ENCODE measurements at regions not wholly inside any gene's neighbourhood (a gene's known extent, or its start where the extent isn't known, plus 50 kb on each side); places are given as distances from the start of the nearest gene placed in this dataset.
A peak's percentile ranks its signal among the peaks of the same experiment; 100 is the strongest.

DNA sequence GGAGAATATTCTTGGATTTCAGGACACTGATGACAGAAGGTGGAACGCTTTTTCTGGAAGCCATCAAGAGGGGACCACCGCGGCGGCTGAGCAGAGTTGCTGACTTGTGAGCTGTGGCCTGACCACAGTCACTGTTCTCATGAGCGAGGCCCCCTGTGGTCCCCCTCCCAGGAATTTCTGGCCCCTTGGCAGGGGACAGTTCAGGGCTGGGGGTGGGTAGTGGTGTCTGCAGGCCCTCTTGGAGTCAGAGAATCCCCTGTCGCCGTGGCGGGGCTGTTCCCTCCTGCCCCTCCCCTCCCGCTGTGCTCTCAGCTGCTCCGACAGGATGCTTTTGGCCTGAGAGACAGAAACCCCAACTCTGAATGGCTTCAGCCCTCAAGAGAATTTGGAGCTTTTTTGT lies 292.0 kb downstream of the SEC14L1 start:
- H3K9me3 Mint-ChIP-seq, result no peaks in the 10 kb centered on the region

DNA sequence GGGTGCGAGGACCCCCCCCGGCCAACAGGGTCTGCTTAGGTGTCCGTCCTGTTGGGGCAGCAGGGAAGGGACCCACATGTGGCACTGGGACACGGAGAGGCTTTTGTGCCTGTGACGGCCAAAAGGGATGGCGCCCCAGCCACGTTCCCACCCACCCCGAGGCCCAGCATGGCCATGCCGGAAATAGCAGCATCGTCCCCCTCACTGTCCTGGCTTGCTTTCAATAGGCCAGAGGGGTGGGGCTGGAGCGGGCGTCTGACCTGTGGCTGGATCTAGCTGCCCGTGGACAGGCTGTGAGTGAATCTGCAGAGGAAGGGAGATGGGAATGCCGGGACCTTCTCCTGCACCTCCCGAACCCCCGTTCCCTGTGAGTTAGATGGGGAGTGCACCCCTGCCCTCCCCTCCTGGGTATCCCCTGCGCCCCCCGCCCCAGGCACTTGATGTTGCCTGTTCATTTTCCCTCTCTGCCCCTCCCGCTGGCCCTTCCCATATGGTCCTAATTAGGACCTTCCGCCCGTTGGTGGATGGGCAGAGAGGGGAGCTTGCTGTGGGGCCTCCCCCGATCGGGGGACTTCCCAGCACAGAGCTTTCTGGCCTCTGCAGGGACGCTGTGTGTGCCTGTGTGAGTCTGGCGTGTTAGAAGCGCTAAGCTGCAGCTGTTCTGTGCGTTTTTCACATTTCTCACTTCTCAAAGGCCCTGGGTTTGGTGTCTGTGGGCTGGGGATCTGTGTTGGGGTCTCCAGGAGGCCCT lies 292.8 kb downstream of the SEC14L1 start:
- DNase-seq, result peak; percentile 50
- Mint-ChIP-seq H3K4me3 (peak overlapping the region; percentile 54), H3K27me3 (ENCODE audit: low read depth, poor library complexity) (peaks cover 4% of the 10 kb centered on the region), H3K4me1 (peaks cover 93% of the 10 kb centered on the region), H3K9me3 (no peaks in the 10 kb centered on the region), H3K36me3 (ENCODE audit: low read depth) (no peaks in the 10 kb centered on the region), H3K27ac (no peak overlapping the region)
- TF ChIP-seq, protein P1, sequence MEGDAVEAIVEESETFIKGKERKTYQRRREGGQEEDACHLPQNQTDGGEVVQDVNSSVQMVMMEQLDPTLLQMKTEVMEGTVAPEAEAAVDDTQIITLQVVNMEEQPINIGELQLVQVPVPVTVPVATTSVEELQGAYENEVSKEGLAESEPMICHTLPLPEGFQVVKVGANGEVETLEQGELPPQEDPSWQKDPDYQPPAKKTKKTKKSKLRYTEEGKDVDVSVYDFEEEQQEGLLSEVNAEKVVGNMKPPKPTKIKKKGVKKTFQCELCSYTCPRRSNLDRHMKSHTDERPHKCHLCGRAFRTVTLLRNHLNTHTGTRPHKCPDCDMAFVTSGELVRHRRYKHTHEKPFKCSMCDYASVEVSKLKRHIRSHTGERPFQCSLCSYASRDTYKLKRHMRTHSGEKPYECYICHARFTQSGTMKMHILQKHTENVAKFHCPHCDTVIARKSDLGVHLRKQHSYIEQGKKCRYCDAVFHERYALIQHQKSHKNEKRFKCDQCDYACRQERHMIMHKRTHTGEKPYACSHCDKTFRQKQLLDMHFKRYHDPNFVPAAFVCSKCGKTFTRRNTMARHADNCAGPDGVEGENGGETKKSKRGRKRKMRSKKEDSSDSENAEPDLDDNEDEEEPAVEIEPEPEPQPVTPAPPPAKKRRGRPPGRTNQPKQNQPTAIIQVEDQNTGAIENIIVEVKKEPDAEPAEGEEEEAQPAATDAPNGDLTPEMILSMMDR (IDR thresholded peaks at IDR 0.05), result no peak

More for the DNA sequence above, 292.0 kb downstream of the SEC14L1 start:
- H3K4me3 Mint-ChIP-seq, result no peak overlapping the region
- H3K36me3 Mint-ChIP-seq (ENCODE audit: low read depth), result no peaks in the 10 kb centered on the region
- no peak overlapping the region for H3K27ac Mint-ChIP-seq
- no peak for DNase-seq
- H3K4me1 Mint-ChIP-seq, result peaks cover 92% of the 10 kb centered on the region
- peaks cover 4% of the 10 kb centered on the region for H3K27me3 Mint-ChIP-seq (ENCODE audit: low read depth, poor library complexity)
- TF ChIP-seq, protein P1 (IDR thresholded peaks at IDR 0.05), result no peak

DNA sequence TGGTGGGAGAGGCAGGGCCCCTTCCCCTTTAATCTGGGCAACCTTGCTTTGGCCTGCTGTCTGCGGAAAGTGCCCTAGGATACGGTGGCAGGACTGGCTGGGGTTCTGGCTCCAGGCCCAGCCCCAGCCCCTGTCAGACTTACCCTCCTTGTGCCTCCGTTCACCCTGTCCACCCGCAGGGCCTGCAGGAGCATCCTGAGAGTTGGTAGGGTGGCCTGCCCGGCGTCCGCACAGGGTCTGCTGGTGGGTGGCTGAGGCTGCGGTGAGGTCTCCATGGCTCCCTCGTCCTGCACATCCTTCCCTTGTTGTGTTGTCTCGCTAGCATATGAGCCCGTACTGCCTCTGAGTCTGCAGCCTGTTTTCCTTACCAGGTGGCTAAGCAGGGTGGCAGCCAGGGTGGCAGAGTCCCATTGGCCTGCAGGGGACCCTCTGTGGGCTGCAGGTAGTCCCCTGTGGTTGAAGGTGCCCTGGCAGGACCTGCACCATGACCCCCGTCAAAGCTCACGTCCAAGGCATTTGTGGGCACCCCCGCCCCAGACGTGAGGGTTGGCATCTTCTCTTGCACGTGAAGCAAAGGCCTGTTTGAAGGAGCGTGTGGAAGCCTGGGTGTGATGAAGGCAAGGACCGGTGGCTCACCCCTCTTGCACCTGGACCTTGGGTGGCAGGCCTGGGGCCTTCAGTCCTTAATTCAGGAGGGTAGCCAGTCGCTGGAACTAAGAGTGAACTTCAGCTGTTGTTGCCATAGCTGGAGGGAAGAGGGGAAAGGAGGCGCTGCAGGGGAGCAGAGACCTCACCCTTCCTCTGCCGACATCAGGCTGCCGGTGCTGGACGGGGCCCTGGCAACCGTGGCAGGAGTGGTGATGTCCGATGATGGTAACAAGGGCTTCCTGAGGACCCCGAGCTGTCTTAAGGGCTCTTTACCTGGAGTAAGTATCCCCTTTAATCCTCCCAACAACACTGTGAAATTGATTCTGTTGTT lies 293.7 kb downstream of the SEC14L1 start:
- H3K9me3 Mint-ChIP-seq, result no peaks in the 10 kb centered on the region
- TF ChIP-seq, protein P1 (IDR thresholded peaks at IDR 0.05), result no peak
- DNase-seq, result no peak
- H3K4me1 Mint-ChIP-seq, result peaks cover 93% of the 10 kb centered on the region
- H3K36me3 Mint-ChIP-seq (ENCODE audit: low read depth), result no peaks in the 10 kb centered on the region
- peak overlapping the region; percentile 79 for H3K27ac Mint-ChIP-seq
- peak overlapping the region; percentile 54 for H3K4me3 Mint-ChIP-seq
- H3K27me3 Mint-ChIP-seq (ENCODE audit: low read depth, poor library complexity), result peaks cover 4% of the 10 kb centered on the region

DNA sequence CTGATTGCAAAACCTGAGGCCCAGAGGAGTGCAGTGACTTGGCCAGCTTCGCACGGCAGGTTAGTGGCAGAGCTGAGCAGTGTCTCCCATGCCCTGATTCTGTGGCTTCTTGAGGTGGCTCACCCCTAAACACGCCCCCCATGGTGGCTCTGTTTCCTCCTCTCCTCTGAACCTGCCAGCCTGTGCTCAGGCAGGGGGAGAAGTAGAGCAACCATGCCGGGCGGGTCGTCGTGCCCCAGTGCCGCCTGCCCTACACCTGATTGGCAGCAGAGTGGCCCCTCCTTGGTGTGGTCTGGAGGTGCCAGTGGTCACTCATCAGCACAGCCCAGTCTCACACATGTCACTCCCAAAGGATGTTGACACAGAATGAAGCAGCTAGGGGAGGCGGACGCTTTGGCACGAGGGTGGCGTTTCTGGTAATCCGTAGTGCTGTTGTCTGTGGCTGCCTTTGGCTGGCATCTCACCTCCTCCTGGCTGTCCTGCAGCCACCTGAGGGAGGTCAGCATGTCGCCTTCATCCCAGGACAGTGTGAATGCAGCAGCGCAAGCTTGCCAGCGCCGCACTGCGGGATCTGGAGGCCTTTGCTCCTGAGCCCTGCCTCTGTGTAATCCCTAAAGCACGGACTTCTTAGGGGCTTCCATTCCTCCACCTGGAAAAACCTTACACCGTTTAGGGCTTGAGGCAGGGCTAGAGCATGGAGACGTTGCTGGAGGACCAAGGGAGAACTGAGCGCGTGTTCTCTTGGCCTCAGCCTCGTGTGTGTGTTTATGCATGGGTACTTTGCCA lies 294.7 kb downstream of the SEC14L1 start:
- H3K4me1 Mint-ChIP-seq, result peaks cover 93% of the 10 kb centered on the region
- H3K27ac Mint-ChIP-seq, result peak overlapping the region; percentile 99
- H3K9me3 Mint-ChIP-seq, result no peaks in the 10 kb centered on the region
- TF ChIP-seq, protein P1 (IDR thresholded peaks at IDR 0.05), result no peak
- H3K27me3 Mint-ChIP-seq (ENCODE audit: low read depth, poor library complexity), result peaks cover 3% of the 10 kb centered on the region
- peak overlapping the region; percentile 83 for H3K4me3 Mint-ChIP-seq
- no peaks in the 10 kb centered on the region for H3K36me3 Mint-ChIP-seq (ENCODE audit: low read depth)
- no peak for DNase-seq

DNA sequence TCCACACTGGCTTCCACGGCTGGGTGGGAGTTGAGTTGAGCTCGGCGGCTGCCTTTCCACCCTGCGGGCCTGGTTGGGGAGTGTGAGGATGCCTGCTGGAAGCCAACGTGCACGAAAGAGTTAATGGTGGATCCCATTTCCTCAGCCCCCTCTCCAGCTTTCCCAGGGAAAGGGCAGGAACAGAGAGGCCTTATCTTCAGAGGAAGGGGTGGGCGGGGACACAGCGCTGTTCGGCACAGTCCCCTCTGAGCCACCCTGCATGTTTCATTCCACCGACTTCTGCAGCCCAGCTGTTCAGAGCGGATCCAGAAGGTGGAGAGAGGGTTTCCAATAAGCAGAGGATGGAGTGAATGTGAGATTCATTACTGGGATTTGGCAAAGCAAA lies 295.3 kb downstream of the SEC14L1 start:
- peak; percentile 66 for DNase-seq
- no peaks in the 10 kb centered on the region for H3K36me3 Mint-ChIP-seq (ENCODE audit: low read depth)
- no peaks in the 10 kb centered on the region for H3K27me3 Mint-ChIP-seq (ENCODE audit: low read depth, poor library complexity)
- H3K4me3 Mint-ChIP-seq, result peak overlapping the region; percentile 83
- peaks cover 94% of the 10 kb centered on the region for H3K4me1 Mint-ChIP-seq
- peak overlapping the region; percentile 99 for H3K27ac Mint-ChIP-seq
- no peaks in the 10 kb centered on the region for H3K9me3 Mint-ChIP-seq
- TF ChIP-seq, protein P1 (IDR thresholded peaks at IDR 0.05), result no peak
